IgD-negative memory B cell (primary cell): ENCODE measurements at regions not wholly inside any gene's neighbourhood (a gene's known extent, or its start where the extent isn't known, plus 50 kb on each side); places are given as distances from the start of the nearest gene placed in this dataset.
"Not testable (repeated sequence)": the region's sequence is repeated elsewhere in the genome, so short reads cannot be mapped to it uniquely, and the experiment has no call there.

Source experiments
- H3K27ac Mint-ChIP-seq, 3 donors: one replicate each; pipeline ENCODE4 v1.8.0; 2020 to 2022; ENCODE audit warnings: mild to moderate bottlenecking in 3 of 3, mixed read lengths in 3 of 3, moderate library complexity in 1 of 3
- H3K27me3 Mint-ChIP-seq: one replicate; pipeline ENCODE4 v1.8.0; 2021; ENCODE audit warnings: mixed read lengths
- H3K36me3 Mint-ChIP-seq: one replicate; pipeline ENCODE4 v1.8.0; 2020; ENCODE audit warnings: mild to moderate bottlenecking, mixed read lengths
- H3K4me1 Mint-ChIP-seq, 3 donors: one replicate each; pipeline ENCODE4 v1.8.0; 2020 to 2022; ENCODE audit warnings: mixed read lengths in 3 of 3, mild to moderate bottlenecking in 1 of 3
- H3K4me3 Mint-ChIP-seq, 4 donors: one replicate each; pipeline ENCODE4 v1.8.0; 2020 to 2022; ENCODE audit warnings: mild to moderate bottlenecking in 4 of 4, mixed read lengths in 4 of 4, moderate library complexity in 3 of 4
- H3K9me3 Mint-ChIP-seq, 3 donors: one replicate each; pipeline ENCODE4 v1.8.0; 2020 to 2021; ENCODE audit warnings: mixed read lengths in 3 of 3, mild to moderate bottlenecking in 1 of 3

DNA sequence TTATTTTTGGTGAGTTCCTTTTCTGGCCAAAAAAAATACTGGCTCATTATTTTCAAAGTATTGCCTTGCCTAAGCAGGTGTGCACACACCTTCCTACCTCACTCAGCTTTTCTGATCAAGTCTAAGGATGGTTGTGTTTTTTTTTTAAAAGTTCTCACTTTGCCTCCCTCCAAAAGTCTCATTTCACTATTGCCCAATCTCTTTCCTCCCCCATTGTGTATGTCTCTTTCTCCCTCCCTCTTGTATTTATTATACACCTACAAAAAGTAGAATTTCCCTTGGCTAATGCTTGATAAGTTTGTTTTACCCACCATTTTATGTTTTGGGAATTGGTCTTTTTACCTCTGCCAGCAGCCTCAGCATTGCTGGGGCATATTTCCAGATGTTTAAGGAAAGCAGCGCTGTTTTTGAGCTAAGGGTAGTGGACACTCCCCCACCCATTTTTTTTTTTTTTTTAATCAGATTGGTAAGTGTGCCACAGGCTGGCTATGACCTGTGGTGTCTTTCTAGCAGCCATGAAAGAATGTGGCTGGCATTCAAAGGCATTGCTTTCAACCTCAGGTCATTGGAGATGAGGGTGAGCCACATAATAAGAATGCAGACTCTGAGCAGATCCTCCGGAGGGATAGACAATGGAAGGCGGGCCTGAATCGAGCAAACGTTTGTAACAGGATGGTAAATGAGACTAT lies 668.6 kb downstream of the UTRN start:
- Mint-ChIP-seq H3K4me1 (no peaks in the 10 kb centered on the region), H3K27ac (no peak overlapping the region), H3K27me3 (no peaks in the 10 kb centered on the region), H3K36me3 (no peaks in the 10 kb centered on the region), H3K4me3 (no peak overlapping the region), H3K9me3 (peaks cover 0 to 2% (median 0%) of the 10 kb centered on the region in 3 donors)

DNA sequence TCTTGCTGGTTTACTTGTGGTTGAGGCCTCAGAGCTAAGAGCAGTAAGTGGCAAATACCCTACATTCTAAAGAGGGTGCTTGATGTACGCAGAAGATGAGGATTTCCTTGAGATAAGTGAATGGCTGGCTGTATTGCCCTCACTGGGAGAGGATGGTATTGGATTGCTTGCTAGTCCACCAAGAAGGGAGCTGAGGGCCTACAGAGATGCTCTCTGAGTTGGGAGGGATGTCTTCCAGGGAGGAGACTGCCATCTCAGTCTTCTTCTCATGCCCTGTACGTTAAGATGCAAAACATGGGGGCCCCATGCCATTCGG lies 669.1 kb downstream of the UTRN start:
- Mint-ChIP-seq H3K27me3 (no peaks in the 10 kb centered on the region), H3K4me1 (no peaks in the 10 kb centered on the region), H3K9me3 (peaks cover 0 to 2% (median 0%) of the 10 kb centered on the region in 3 donors), H3K36me3 (no peaks in the 10 kb centered on the region), H3K27ac (no peak overlapping the region), H3K4me3 (no peak overlapping the region)

DNA sequence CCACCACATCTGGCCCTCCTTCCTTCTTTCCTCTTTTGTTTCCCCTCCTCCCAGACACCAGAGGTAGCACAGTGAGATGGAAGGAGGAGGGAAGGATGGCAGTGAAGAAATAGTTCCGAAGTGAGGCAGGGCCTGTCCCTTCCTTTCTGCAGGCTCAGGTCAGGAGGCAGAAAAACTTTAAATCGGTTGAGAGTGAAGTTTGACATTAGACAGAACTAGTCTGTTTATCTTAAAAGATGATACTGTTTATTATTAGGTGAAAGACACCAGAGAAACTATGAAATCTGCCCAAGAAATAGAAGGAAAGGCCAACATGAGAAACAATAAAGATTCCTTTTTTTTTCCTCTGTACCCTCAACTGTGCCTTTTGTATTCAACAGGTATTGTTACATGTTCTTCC lies 670.3 kb downstream of the UTRN start:
- H3K9me3 Mint-ChIP-seq = peaks cover 0 to 2% (median 0%) of the 10 kb centered on the region in 3 donors
- H3K27ac Mint-ChIP-seq = no peak overlapping the region
- H3K4me1 Mint-ChIP-seq = no peaks in the 10 kb centered on the region
- no peaks in the 10 kb centered on the region for H3K27me3 Mint-ChIP-seq
- H3K36me3 Mint-ChIP-seq = no peaks in the 10 kb centered on the region
- H3K4me3 Mint-ChIP-seq = no peak overlapping the region

DNA sequence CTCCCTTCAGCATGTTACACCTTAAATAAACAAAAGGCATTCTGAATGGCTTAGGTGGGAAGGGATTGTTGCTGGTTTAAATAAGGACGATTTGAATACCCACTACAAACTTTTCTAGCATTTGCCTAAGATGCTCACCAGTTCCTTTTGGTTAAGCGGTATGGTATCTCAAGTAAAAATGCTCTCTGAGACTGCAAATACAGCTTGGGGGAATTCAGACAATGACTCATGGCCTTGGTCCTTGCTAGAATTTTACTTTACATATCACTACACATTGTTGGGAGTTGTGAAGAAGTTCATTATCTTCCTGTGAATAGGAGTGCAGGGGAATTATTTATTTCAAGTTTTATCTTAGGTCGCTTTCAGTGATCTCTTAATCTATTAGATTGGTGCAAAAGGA lies 670.7 kb downstream of the UTRN start:
- Mint-ChIP-seq H3K27ac (no peak overlapping the region), H3K4me1 (no peaks in the 10 kb centered on the region), H3K9me3 (peaks cover 0 to 2% (median 0%) of the 10 kb centered on the region in 3 donors), H3K27me3 (no peaks in the 10 kb centered on the region), H3K36me3 (no peaks in the 10 kb centered on the region), H3K4me3 (no peak overlapping the region)

DNA sequence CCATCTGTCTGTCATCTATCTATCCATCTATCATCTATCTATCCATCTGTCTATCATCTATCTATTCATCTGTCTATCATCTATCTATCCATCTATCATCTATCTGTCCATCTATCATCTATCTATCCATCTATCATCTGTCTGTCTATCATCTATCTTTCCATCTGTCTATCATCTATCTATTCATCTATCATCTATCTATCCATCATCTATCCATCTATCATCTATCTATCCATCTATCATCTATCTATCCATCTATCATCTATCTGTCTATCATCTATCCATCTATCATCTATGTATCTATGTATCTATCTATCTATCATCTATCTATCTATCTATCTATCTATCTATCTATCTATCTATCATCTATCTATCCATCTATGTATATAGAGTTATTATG lies 671.6 kb downstream of the UTRN start:
- not testable (repeated sequence) for H3K9me3 Mint-ChIP-seq, H3K4me1 Mint-ChIP-seq

DNA sequence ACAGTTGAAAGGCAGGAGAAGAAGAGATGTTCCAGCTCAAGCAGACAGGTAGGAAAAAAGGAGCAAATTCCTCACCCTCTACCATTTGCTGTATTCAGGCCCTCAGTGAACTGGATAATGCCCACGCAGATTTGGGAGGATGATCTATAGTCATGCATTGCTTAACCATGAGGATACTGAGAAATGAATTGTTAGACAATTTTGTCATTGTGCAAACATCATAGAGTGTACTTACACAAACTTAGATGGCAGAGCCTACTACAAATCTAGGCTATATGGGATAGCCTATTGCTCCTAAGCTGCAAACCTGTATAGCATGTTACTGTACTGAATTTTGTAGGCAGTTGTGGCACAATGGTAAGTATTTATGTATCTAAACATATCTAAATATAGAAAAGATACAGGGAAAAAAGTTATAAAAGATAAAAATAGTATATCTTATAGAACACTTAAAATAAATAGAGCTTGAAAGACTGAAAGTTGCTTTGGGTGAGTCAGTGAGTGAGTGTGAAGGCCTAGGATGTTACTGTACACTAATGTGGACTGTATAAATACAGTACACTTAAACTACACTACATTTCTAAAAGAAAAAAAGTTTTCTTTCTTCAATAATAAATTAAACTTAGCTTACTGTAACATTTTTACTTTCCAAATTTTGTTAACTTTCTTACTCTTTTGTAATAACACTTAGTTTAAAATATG lies 672.3 kb downstream of the UTRN start:
- H3K27ac Mint-ChIP-seq = no peak overlapping the region
- no peaks in the 10 kb centered on the region for H3K4me1 Mint-ChIP-seq
- H3K36me3 Mint-ChIP-seq = no peaks in the 10 kb centered on the region
- peaks cover 0 to 2% (median 0%) of the 10 kb centered on the region in 3 donors for H3K9me3 Mint-ChIP-seq
- H3K27me3 Mint-ChIP-seq = no peaks in the 10 kb centered on the region
- H3K4me3 Mint-ChIP-seq = no peak overlapping the region

More for the DNA sequence above, 671.6 kb downstream of the UTRN start:
- H3K36me3 Mint-ChIP-seq, H3K27me3 Mint-ChIP-seq, H3K4me3 Mint-ChIP-seq, H3K27ac Mint-ChIP-seq: not testable (repeated sequence)

DNA sequence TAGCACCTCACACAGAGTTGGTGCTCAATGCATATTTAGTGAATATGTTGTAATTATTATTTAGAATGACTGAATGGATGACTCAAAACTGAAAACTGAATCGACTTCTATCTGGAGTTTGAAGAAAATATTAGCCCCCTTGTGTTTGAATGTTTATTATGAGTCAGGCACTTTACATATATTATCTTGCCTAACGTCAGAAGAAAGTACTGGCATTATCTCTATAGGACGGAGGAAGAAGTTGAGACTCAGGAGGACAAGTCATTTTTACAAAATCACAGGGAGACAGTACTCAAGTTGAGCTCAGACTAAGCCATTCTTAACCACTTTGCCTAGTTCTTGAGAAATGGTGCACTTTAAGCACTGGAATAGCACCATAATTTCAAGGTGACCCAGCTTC lies 684.0 kb downstream of the UTRN start:
- H3K9me3 Mint-ChIP-seq = peaks cover 0 to 2% (median 2%) of the 10 kb centered on the region in 3 donors
- H3K36me3 Mint-ChIP-seq = no peaks in the 10 kb centered on the region
- no peaks in the 10 kb centered on the region for H3K27me3 Mint-ChIP-seq
- no peaks in the 10 kb centered on the region for H3K4me1 Mint-ChIP-seq
- no peak overlapping the region for H3K4me3 Mint-ChIP-seq
- H3K27ac Mint-ChIP-seq = no peak overlapping the region

DNA sequence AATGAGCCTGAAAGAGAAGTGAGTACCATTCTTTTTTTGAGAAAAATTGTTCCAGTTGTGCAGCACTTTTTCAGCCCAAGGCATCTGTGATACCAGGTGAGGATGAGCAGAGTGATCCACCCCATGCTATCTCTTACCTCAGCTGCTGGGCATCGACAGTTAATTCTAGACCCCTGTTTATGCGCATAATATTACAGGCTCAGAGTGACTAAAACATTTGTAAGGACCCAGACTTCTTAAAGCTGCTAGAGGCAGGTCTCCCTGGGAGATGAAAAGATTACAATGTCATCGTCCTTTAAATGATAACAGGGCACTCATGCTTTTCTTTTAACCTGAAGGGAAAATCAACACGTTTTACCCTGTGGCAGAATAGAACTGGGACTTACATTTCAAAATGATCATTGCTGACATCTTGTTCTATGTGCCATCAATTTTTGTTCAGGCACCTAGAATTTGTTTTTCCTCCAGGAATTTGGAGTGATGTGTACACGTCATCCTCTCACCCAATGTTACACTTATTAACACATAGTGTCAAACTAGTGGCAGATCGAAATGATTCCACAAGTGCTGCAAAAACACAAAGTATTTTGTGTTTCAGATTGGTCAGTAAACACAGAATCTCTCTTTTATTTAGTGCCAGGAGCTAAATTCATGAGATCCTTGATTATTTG lies 684.6 kb downstream of the UTRN start:
- Mint-ChIP-seq H3K4me1 (no peaks in the 10 kb centered on the region), H3K36me3 (no peaks in the 10 kb centered on the region)

DNA sequence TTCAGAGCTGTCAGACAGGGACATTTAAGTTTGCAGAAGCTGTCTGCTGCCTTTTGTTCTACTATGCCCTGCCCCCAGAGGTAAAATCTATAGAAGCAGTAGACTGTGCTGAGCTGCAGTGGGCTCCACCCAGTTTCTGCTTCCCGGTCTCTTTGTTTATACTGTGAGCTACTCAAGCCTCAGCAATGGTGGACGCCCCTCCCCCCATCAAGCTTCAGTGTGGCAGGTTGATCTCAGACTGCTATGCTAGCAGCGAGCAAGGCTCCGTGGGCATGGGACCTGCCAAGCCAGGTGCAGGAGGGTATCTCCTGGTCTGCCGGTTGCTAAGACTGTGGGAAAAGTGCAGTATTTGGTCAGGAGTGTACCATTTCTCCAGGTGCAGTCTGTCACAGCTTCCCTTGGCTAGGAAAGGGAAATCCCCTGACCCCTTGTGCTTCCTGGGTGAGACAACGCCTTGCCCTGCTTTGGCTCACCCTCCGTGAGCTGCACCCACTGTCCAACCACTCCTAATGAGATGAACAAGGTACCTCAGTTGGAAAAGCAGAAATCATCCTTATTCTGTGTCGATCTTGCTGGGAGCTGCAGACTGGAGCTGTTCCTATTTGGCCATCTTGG lies 692.2 kb downstream of the UTRN start:
- H3K9me3 Mint-ChIP-seq, H3K36me3 Mint-ChIP-seq, H3K27ac Mint-ChIP-seq, H3K27me3 Mint-ChIP-seq, H3K4me1 Mint-ChIP-seq: not testable (repeated sequence)
- H3K4me3 Mint-ChIP-seq = peak overlapping the region in 1 of 4 donors; percentile 7

More for the DNA sequence above, 684.6 kb downstream of the UTRN start:
- Mint-ChIP-seq H3K9me3 (peaks cover 0 to 2% (median 2%) of the 10 kb centered on the region in 3 donors), H3K27me3 (no peaks in the 10 kb centered on the region), H3K27ac (no peak overlapping the region), H3K4me3 (no peak overlapping the region)

DNA sequence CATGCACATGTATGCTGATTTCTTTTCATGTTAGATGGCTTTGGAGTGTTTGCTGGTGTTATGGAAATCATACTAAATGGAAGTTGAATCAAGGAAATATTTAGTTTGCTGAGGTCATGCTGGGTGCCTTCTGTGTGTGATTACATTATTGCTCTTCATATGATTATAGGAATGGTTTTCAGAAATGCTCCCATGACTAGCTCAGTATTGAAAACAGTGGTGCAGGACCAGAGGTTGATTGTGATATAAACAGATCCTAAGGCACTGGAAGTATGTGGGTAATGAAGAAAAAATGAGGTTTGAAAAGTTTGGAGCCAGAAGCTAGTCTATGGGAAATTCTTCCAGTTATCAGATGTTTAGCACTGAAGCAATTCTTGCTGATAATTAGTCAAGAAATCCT lies 693.1 kb downstream of the UTRN start:
- Mint-ChIP-seq H3K27ac (no peak overlapping the region), H3K27me3 (peaks cover 4% of the 10 kb centered on the region), H3K9me3 (peaks cover 0 to 7% (median 4%) of the 10 kb centered on the region in 3 donors), H3K36me3 (peaks cover 1% of the 10 kb centered on the region), H3K4me1 (peaks cover 0 to 2% (median 0%) of the 10 kb centered on the region in 3 donors), H3K4me3 (no peak overlapping the region)

DNA sequence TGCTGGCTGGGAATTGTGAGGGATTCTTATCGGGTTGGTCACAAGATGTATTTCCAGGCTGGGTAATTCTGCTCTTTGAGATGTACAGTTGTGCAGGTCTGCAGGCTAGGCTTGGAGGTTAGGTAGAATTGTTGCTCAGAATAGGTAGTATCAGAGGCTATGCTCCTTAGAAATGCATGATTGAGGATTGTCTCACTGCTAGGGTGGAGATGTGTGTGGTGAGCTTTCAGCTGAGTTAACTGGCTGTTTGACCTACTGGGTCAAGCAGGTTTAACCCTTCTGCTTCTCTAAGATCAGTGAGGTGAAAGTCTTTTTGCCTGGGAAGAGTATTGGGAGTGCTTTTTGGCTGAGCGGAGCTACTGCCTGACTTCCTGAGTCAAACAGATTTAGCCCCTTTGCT lies 701.1 kb downstream of the UTRN start:
- no peak overlapping the region for H3K27ac Mint-ChIP-seq
- peaks cover 6% of the 10 kb centered on the region for H3K27me3 Mint-ChIP-seq
- H3K9me3 Mint-ChIP-seq = peaks cover 0 to 10% (median 2%) of the 10 kb centered on the region in 3 donors
- H3K4me1 Mint-ChIP-seq = no peaks in the 10 kb centered on the region
- peaks cover 1% of the 10 kb centered on the region for H3K36me3 Mint-ChIP-seq
- H3K4me3 Mint-ChIP-seq = no peak overlapping the region

DNA sequence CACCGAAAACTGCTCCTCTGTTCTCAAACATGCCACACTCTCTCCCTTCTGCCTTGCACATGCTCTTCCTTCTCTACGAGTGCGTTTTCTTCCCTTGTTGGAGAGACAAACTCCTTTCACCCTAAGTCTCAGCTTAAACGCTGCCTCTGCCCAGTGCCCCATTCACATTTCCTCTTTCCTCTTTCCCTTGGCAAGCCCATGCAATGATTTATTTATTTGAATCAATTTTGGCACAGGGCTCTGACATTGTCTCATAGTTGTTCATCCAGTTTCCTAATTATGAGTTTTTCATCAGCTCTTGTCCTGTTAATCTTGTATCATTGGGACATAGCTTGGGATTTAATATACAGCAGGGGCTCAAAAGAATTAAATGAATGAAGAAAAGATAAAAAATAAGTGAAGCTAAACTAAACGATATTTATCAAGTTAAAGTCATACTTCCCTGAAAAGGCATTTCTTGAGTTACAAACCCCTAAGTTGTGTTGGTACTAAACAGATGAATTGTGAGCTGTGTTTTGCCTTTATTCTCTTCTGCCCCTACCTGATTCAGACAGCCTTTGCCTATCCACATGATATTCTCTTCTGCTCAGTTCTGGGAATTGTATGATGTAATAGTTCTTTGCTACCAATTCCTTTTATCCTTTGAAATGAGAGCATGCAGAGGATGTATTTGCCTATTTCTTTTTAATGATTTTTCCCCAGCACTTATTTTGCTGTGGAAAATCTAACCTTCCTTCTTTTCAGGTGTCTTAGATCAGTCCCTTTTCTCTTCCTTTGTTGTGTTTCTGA lies 704.4 kb downstream of the UTRN start:
- Mint-ChIP-seq H3K36me3 (no peaks in the 10 kb centered on the region), H3K4me3 (no peak overlapping the region), H3K27ac (no peak overlapping the region), H3K9me3 (peaks cover 0 to 10% (median 0%) of the 10 kb centered on the region in 3 donors), H3K27me3 (peaks cover 6% of the 10 kb centered on the region), H3K4me1 (no peaks in the 10 kb centered on the region)

DNA sequence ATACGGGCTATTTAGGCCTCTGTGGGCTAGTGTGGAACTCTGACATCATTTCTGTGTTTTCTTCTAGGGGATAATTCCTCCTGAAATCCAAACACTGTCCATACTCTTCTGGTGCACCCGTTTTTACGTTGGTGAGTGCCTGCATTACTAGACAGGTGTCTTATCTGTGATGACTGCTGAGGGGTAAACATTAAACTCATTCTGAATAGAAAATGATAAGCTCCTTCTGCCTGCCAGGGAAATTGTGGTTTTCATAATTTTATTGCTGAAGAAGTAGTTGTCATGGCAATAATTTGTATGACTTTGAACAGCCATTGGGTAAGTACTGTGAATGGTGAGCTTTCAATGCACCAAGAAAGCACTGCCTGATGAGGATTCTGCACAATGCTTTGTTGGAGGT lies 705.6 kb downstream of the UTRN start:
- no peaks in the 10 kb centered on the region for H3K4me1 Mint-ChIP-seq
- no peak overlapping the region for H3K4me3 Mint-ChIP-seq
- peaks cover 10% of the 10 kb centered on the region for H3K27me3 Mint-ChIP-seq
- no peaks in the 10 kb centered on the region for H3K36me3 Mint-ChIP-seq
- H3K9me3 Mint-ChIP-seq = peaks cover 0 to 5% (median 0%) of the 10 kb centered on the region in 3 donors
- H3K27ac Mint-ChIP-seq = no peak overlapping the region

DNA sequence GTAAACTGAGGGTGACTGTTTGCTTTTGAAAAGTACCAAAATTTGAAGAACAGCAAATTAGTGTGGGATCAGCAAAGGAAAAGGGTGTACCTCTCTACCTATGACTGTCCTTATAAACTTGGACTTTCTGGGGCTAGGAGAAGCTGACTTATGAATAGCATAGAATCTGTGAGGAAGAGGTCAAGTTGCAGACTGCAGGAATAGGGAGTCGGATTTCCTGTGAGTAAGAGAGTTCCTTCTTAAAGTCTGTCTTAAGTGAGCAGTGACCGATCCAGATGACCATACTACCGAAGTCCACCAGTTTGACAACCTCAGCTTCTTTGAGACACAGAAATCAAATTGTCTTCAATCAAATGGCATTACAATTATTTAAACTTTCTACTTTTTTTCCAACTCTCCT lies 708.7 kb downstream of the UTRN start:
- H3K27me3 Mint-ChIP-seq = peaks cover 9% of the 10 kb centered on the region

DNA sequence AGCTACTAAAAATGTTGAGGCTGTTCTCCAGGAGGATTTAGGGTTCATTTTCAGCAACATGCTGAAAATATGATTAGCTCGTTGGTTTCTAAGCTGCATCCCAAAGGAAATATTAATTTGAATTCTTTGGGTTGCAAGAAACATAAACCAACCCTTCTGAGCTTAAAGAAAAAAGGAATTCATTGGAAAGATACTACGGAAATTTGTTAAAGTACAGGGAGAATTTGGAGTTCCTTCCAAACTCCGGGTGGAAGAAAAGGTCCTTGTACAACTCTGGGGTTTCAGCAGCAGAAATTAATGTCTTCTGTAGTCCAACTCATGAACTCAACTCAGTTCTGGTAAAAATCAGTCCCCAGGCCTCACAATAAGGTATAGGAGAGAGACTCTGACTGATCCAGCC lies 712.9 kb downstream of the UTRN start:
- no peaks in the 10 kb centered on the region for H3K9me3 Mint-ChIP-seq
- peaks cover 1% of the 10 kb centered on the region for H3K36me3 Mint-ChIP-seq
- H3K4me1 Mint-ChIP-seq = no peaks in the 10 kb centered on the region
- H3K4me3 Mint-ChIP-seq = no peak overlapping the region
- H3K27me3 Mint-ChIP-seq = peaks cover 9% of the 10 kb centered on the region
- no peak overlapping the region for H3K27ac Mint-ChIP-seq

More for the DNA sequence above, 708.7 kb downstream of the UTRN start:
- Mint-ChIP-seq H3K4me1 (no peaks in the 10 kb centered on the region), H3K4me3 (no peak overlapping the region), H3K36me3 (no peaks in the 10 kb centered on the region), H3K9me3 (no peaks in the 10 kb centered on the region), H3K27ac (no peak overlapping the region)
